GM23338 (cell line): ENCODE measurements at regions not wholly inside any gene's neighbourhood (a gene's known extent, or its start where the extent isn't known, plus 50 kb on each side); places are given as distances from the start of the nearest gene placed in this dataset.

Experiments used
- CREB1 ChIP-seq: fragments of 250-450 bp; sonication (Bioruptor Pico); IDR thresholded peaks from 2 replicates; pipeline ENCODE4 v1.5.0; 2020; ENCODE audit warnings: low read depth, mild to moderate bottlenecking, moderate library complexity
- CTCF ChIP-seq, 2 experiments: fragments of 200-600 bp in 1 of 2; sonication (generic) in 1 of 2; conservative IDR thresholded peaks; 2 replicates each; pipeline versions ENCODE4 v1.5.1 to v1.6.1; 2016 to 2017; ENCODE audit warnings: antibody characterized with exemption in 2 of 2, low read depth in 2 of 2, mild to moderate bottlenecking in 2 of 2, moderate library complexity in 1 of 2
- EZH2 ChIP-seq: fragments of 200-600 bp; sonication (generic); IDR thresholded peaks from one replicate; pipeline ENCODE4 v1.8.0; 2017; ENCODE audit warnings: antibody characterized with exemption, mild to moderate bottlenecking, low read depth; ENCODE audit not compliant: unreplicated experiment
- EZH2phosphoT487 ChIP-seq: fragments of 200-600 bp; sonication (generic); IDR thresholded peaks from one replicate; pipeline ENCODE4 v1.8.1; 2018; ENCODE audit warnings: antibody characterized with exemption; ENCODE audit not compliant: unreplicated experiment
- JUNB ChIP-seq: IDR thresholded peaks from one replicate; pipeline ENCODE4 v1.6.1; 2016; ENCODE audit warnings: antibody characterized with exemption; ENCODE audit not compliant: unreplicated experiment
- POLR2AphosphoS5 ChIP-seq: IDR thresholded peaks from 2 replicates; pipeline ENCODE4 v1.6.1; 2016; ENCODE audit warnings: antibody characterized with exemption, low read depth
- STAT1 ChIP-seq: IDR thresholded peaks from one replicate; pipeline ENCODE4 v1.6.1; 2016; ENCODE audit warnings: antibody characterized with exemption; ENCODE audit not compliant: unreplicated experiment
- ZNF331 ChIP-seq: fragments of 250-450 bp; sonication (Bioruptor Pico); IDR thresholded peaks from 2 replicates; pipeline ENCODE4 v1.5.0; 2020; ENCODE audit warnings: low read depth, mild to moderate bottlenecking, moderate library complexity
- ZNF462 ChIP-seq: fragments of 250-450 bp; sonication (Bioruptor Pico); IDR thresholded peaks from 2 replicates; pipeline ENCODE4 v1.5.0; 2020; ENCODE audit warnings: mild to moderate bottlenecking, moderate library complexity
- TF ChIP-seq, protein P1 (sequence below): IDR thresholded peaks from one replicate; pipeline ENCODE4 v1.6.1; 2018; ENCODE audit warnings: antibody characterized with exemption; ENCODE audit not compliant: unreplicated experiment

DNA sequence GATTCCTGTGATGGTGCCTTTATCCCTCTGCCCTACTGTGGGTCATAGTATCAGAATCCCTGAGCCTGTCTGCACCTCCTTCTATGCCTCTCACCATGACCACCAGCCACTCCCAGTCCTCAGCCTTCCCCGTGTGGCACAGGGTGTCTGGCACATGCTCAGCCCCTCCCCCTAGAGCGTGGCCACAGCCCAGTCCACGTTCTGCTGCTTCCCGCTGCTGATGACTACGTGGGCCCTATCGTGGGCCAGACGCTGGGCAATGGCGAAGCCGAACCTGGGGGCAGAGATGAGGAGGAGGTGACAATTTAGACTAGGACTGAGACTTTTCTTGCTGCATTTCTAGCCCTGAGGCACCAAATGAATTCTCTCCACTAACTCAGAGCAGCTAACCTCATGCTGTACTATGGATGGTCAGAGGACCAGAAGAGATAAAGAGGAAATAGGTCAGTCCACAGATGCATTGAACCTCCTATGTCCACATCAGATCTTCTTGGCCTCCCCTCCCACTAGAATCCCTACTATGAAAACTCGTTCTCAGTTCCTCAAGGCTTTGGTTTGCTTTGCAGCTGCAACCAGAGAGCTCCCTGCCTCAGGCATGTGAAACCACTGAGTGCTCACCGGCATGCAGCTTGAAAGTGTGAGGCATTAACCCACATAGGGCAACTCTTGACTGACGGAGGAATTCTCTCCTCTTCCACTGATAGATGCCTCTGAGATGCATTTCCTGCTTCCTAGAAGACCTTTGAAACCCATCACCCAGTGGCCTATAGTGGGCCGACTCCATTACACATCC, 126.3 kb upstream of the DHRS4 start:
- TF ChIP-seq CTCF (conservative IDR thresholded peaks at IDR 0.05; ENCODE audit: low read depth in 2 of 2) (no peak), POLR2AphosphoS5 (no peak), CREB1 (CRISPR knock-in tag) (no peak), EZH2phosphoT487 (no peak), EZH2 (no peak), JUNB (no peak), ZNF462 (CRISPR knock-in tag) (no peak), ZNF331 (no peak), STAT1 (no peak)
- TF ChIP-seq, protein P1, sequence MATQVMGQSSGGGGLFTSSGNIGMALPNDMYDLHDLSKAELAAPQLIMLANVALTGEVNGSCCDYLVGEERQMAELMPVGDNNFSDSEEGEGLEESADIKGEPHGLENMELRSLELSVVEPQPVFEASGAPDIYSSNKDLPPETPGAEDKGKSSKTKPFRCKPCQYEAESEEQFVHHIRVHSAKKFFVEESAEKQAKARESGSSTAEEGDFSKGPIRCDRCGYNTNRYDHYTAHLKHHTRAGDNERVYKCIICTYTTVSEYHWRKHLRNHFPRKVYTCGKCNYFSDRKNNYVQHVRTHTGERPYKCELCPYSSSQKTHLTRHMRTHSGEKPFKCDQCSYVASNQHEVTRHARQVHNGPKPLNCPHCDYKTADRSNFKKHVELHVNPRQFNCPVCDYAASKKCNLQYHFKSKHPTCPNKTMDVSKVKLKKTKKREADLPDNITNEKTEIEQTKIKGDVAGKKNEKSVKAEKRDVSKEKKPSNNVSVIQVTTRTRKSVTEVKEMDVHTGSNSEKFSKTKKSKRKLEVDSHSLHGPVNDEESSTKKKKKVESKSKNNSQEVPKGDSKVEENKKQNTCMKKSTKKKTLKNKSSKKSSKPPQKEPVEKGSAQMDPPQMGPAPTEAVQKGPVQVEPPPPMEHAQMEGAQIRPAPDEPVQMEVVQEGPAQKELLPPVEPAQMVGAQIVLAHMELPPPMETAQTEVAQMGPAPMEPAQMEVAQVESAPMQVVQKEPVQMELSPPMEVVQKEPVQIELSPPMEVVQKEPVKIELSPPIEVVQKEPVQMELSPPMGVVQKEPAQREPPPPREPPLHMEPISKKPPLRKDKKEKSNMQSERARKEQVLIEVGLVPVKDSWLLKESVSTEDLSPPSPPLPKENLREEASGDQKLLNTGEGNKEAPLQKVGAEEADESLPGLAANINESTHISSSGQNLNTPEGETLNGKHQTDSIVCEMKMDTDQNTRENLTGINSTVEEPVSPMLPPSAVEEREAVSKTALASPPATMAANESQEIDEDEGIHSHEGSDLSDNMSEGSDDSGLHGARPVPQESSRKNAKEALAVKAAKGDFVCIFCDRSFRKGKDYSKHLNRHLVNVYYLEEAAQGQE = no peak
